ENCODE measurements at regions not wholly inside any gene's neighbourhood (a gene's known extent, or its start where the extent isn't known, plus 50 kb on each side); places are given as distances from the start of the nearest gene placed in this dataset.

DNA sequence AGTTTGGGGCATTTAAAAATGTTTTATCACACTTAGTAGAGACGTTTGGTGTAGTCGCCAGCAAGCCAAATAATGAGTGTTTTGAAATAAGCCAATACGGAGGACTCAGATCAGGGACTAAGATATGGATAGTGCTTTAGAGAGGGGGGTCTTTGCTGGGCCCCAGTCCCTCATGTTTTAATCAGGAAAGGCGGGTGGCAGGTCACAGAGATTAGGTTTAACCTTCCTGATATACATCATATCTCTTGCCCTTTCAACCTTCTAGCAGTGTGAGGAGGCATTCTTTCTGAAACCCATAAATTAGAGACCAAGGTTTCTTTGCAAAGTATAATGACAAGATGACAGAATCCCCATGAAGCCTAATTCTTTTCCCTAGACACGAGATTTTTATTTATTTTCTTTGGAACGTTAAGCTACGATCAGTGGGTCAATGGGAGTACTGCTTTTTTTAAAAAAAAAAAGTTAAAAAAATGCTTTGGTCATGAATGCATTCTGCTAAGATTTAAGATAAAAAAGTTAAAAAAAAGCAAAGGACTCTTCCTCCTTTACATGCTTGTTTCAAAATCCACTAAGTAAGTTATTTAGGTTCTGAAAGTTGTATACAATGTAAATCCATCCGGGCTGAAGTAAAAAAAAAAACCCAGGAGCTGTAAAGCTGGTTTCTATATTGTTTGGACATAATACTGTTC is 572.1 kb upstream of the SALL1 start:
- H3K4me3 ChIP-seq (ENCODE audit: low read length): no peak overlapping the region
- no peak for DNase-seq (ENCODE audit: low read depth)
- TF ChIP-seq, protein P1, sequence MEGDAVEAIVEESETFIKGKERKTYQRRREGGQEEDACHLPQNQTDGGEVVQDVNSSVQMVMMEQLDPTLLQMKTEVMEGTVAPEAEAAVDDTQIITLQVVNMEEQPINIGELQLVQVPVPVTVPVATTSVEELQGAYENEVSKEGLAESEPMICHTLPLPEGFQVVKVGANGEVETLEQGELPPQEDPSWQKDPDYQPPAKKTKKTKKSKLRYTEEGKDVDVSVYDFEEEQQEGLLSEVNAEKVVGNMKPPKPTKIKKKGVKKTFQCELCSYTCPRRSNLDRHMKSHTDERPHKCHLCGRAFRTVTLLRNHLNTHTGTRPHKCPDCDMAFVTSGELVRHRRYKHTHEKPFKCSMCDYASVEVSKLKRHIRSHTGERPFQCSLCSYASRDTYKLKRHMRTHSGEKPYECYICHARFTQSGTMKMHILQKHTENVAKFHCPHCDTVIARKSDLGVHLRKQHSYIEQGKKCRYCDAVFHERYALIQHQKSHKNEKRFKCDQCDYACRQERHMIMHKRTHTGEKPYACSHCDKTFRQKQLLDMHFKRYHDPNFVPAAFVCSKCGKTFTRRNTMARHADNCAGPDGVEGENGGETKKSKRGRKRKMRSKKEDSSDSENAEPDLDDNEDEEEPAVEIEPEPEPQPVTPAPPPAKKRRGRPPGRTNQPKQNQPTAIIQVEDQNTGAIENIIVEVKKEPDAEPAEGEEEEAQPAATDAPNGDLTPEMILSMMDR (IDR thresholded peaks at IDR 0.05; ENCODE audit: insufficient read depth, low read depth, low read length, missing control alignments): no peak

DNA sequence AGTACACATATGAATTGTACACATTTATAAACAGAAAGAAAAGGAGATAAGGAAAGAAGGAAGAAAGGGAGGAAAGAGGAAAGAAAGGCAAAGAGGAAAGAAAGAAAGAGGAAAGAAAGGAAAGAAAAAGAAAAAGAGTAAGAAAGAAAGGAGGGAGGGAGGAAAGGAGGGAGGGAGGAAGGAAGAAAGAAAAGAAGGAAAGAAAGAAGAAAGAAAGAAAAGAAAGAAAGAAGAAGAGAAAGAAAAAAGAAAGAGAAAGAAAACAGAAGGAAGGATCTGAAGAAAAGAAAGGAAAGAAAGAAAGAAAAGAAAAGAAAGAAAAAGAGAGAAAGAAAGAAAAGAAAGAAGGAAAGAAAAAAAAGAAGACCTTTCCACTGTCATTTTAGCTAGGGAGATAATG is 571.4 kb upstream of the SALL1 start:
- DNase-seq (ENCODE audit: low read depth): no peak
- H3K4me3 ChIP-seq (ENCODE audit: low read length): no peak overlapping the region
- TF ChIP-seq, protein P1 (IDR thresholded peaks at IDR 0.05; ENCODE audit: insufficient read depth, low read depth, low read length, missing control alignments): no peak

DNA sequence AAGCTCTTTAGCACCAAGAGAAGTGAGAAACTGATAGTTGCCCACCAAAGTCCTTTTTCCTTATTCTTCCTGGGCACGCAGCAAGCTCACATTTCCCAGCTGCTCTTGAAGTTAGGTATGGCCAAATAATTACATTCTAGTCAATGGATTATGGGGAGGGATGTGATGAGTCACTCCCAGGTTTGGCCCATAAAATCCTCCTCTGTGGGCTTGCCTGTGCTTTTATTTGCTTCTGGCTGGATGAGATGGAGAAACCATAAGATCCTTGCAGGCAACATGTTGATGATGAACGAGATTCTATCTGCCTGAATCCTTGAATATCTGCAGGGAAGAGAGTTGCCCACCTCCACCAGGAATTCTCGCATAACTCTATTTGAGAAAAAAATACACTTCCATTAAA is 568.3 kb upstream of the SALL1 start:
- TF ChIP-seq, protein P1 (IDR thresholded peaks at IDR 0.05; ENCODE audit: insufficient read depth, low read depth, low read length, missing control alignments): no peak
- DNase-seq (ENCODE audit: low read depth): no peak
- no peak overlapping the region for H3K4me3 ChIP-seq (ENCODE audit: low read length)

DNA sequence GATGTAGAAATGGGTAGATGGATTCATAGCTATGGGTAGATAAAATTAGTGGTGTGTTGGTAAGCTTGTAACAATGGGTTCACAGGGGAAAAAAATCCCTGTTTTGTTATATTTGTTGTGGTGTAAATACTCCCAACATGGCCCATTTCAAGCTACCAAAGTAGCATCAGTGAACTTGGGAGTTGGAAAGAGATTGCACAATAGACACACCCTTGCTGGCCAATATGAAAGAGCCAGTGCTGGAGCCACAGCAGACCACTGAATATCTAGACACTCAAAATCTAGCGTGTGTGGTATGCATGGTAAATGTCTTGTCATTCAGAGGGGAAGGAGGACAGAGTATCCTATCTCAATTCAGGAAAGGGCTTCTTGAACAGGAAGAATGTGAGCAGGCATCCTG is 565.1 kb upstream of the SALL1 start:
- H3K4me3 ChIP-seq (ENCODE audit: low read length): no peak overlapping the region
- TF ChIP-seq, protein P1 (IDR thresholded peaks at IDR 0.05; ENCODE audit: insufficient read depth, low read depth, low read length, missing control alignments): no peak
- no peak for DNase-seq (ENCODE audit: low read depth)

DNA sequence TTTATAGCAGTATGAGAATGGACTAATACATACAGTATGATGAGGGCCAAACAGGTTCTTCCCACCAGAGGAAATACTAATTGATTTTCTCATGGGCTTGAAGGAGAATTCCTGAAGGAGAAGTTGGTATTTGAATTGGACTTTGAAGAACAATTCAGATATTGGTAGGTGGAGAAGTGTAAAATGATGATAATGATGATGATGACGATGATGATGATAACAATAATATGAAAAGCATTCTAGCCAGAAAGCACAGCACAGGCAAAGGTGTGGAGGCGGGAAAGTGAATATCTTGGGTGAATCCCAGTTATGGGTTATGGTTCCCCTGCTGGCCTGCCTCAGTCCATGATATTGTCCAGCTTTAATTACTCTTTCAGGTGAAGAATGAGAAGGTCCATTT is 562.4 kb upstream of the SALL1 start:
- TF ChIP-seq, protein P1 (IDR thresholded peaks at IDR 0.05; ENCODE audit: insufficient read depth, low read depth, low read length, missing control alignments): no peak
- no peak for DNase-seq (ENCODE audit: low read depth)
- no peak overlapping the region for H3K4me3 ChIP-seq (ENCODE audit: low read length)

DNA sequence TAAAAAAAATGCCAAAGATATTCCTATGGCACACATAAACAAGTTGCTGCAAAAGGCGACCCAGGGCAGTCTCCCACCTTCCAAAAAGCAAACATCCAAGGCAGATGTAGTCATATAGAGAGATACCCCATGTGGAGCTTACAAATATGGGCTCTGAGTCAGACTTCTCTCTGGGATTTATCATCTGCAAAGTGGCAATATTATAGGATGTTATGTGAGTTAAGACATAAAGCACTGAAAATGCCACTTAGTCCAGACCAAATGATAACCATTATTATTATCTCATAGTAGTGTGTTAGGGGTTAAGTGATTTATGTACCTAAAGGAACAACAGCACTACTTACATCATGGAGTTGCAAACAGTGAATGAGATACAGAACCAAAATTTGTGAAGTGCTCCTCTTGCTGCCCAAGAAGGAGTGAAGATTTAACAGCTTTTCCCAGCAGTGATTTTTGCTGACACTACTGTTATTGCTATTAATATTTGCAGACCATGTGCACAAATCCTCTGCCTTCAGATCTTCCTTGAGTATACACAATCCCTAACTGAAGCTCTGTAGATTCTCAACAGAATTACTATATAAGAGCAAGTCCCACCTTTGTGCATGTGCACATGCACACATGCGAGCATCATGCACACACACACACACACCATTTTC is 560.0 kb upstream of the SALL1 start:
- DNase-seq (ENCODE audit: low read depth): no peak
- H3K4me3 ChIP-seq (ENCODE audit: low read length): no peak overlapping the region
- TF ChIP-seq, protein P1 (IDR thresholded peaks at IDR 0.05; ENCODE audit: insufficient read depth, low read depth, low read length, missing control alignments): no peak

DNA sequence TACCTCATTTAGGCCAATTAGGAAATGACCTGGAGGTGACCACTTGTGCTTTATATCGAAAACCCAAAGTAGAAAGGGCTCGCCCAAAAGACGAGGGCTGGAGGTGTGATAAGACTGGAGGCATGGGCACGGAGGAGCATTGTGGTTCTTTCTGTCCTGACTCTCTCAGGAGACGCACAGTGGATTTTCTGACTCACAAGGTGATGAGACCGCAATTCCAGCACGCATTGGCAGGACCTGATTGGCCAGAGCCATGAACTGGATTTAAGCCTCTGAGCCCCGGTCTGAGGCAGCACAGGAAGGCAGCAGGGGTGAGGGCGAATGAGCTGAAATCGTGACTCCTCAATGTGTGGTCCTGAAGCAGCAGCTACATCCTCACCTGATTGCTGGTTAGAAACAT is 559.1 kb upstream of the SALL1 start:
- DNase-seq (ENCODE audit: low read depth): no peak
- TF ChIP-seq, protein P1 (IDR thresholded peaks at IDR 0.05; ENCODE audit: insufficient read depth, low read depth, low read length, missing control alignments): no peak
- H3K4me3 ChIP-seq (ENCODE audit: low read length): no peak overlapping the region

Measured in epithelial cell of esophagus (primary cell).